ENCODE measurements at regions not wholly inside any gene's neighbourhood (a gene's known extent, or its start where the extent isn't known, plus 50 kb on each side); places are given as distances from the start of the nearest gene placed in this dataset.

- TF ChIP-seq TAF1 (IDR thresholded peaks at IDR 0.05; ENCODE audit: low read depth) = no peak
- no peak for TF ChIP-seq REST (IDR thresholded peaks at IDR 0.05; ENCODE audit: low read depth)
- TF ChIP-seq CEBPB (IDR thresholded peaks at IDR 0.05) = no peak
- no peak for TF ChIP-seq TEAD4 (IDR thresholded peaks at IDR 0.05)
- TF ChIP-seq NFIC (IDR thresholded peaks at IDR 0.05) = no peak
- TF ChIP-seq CREB1 (IDR thresholded peaks at IDR 0.05; ENCODE audit: low read depth) = no peak
- no peak for TF ChIP-seq EGR1 (IDR thresholded peaks at IDR 0.05)
Observed at GRCh38 chr20:56715309-56715708, 86.2 kb downstream of the TFAP2C start.

- no peak for TF ChIP-seq TCF12 (IDR thresholded peaks at IDR 0.05; ENCODE audit: low read depth)
Observed at GRCh38 chr20:56715902-56716519, 86.9 kb downstream of the TFAP2C start.

- TF ChIP-seq EGR1 (IDR thresholded peaks at IDR 0.05) = no peak
- no peak for TF ChIP-seq MAX (IDR thresholded peaks at IDR 0.05)
- no peak for TF ChIP-seq FOXM1 (IDR thresholded peaks at IDR 0.05; ENCODE audit: borderline replicate concordance, low read depth)
- TF ChIP-seq CEBPB (IDR thresholded peaks at IDR 0.05) = no peak
- no peak for TF ChIP-seq REST (IDR thresholded peaks at IDR 0.05; ENCODE audit: low read depth)
Observed at GRCh38 chr20:56716806-56717205, 87.7 kb downstream of the TFAP2C start.

- TF ChIP-seq YY1 (IDR thresholded peaks at IDR 0.05; ENCODE audit: low read depth) (no peak), FOXM1 (IDR thresholded peaks at IDR 0.05; ENCODE audit: borderline replicate concordance, low read depth) (no peak), CEBPB (IDR thresholded peaks at IDR 0.05) (no peak), TAF1 (IDR thresholded peaks at IDR 0.05; ENCODE audit: low read depth) (no peak), EGR1 (IDR thresholded peaks at IDR 0.05) (no peak), REST (IDR thresholded peaks at IDR 0.05; ENCODE audit: low read depth) (no peak), MAX (IDR thresholded peaks at IDR 0.05) (no peak), TCF12 (IDR thresholded peaks at IDR 0.05; ENCODE audit: low read depth) (no peak), TEAD4 (IDR thresholded peaks at IDR 0.05) (no peak), USF1 (IDR thresholded peaks at IDR 0.05) (no peak), ZBTB7A (IDR thresholded peaks at IDR 0.05; ENCODE audit: low read depth) (no peak)
Observed at GRCh38 chr20:56718816-56719215, 89.7 kb downstream of the TFAP2C start.

GRCh38 chr20:56720620-56721213, 91.6 kb downstream of the TFAP2C start:
- TF ChIP-seq FOXM1 (IDR thresholded peaks at IDR 0.05; ENCODE audit: borderline replicate concordance, low read depth) = no peak
- TF ChIP-seq REST (IDR thresholded peaks at IDR 0.05; ENCODE audit: low read depth) = no peak
- no peak for TF ChIP-seq YY1 (IDR thresholded peaks at IDR 0.05; ENCODE audit: low read depth)
- TF ChIP-seq TAF1 (IDR thresholded peaks at IDR 0.05; ENCODE audit: low read depth) = no peak
- TF ChIP-seq MAX (IDR thresholded peaks at IDR 0.05) = no peak
- TF ChIP-seq ZBTB7A (IDR thresholded peaks at IDR 0.05; ENCODE audit: low read depth) = no peak
- TF ChIP-seq CREB1 (IDR thresholded peaks at IDR 0.05; ENCODE audit: low read depth) = no peak
- TF ChIP-seq TCF12 (IDR thresholded peaks at IDR 0.05; ENCODE audit: low read depth) = no peak
- TF ChIP-seq NFIC (IDR thresholded peaks at IDR 0.05) = no peak
- no peak for TF ChIP-seq USF1 (IDR thresholded peaks at IDR 0.05)
- TF ChIP-seq TEAD4 (IDR thresholded peaks at IDR 0.05) = no peak
- TF ChIP-seq EGR1 (IDR thresholded peaks at IDR 0.05) = no peak
- no peak for TF ChIP-seq EP300 (IDR thresholded peaks at IDR 0.05; ENCODE audit: borderline replicate concordance)
- no peak for TF ChIP-seq CEBPB (IDR thresholded peaks at IDR 0.05)
- TF ChIP-seq RAD21 (IDR thresholded peaks at IDR 0.05; ENCODE audit: low read depth) = no peak

Data from Ishikawa (cell line).